ENCODE measurements at regions not wholly inside any gene's neighbourhood (a gene's known extent, or its start where the extent isn't known, plus 50 kb on each side); places are given as distances from the start of the nearest gene placed in this dataset.
A peak's percentile ranks its signal among the peaks of the same experiment; 100 is the strongest.

DNA sequence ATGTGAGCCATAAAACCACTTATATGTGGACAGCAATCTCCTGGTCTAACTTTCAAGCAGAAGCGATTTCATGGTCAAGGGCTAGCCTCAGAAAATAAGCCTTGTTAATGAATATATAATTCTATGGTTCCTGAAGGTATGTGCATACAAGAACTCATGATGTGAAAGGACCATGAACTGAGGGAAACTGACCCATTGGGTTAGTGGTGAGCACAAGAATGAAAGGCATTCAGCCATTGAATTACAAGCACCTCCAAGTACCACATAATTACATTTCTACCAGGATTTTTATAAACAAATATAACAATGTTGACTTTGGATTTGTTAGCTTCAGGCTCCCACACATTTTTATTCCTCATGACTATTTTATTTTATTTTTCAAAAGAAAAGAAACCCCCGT lies 459.0 kb downstream of the TLE4 start:
- Histone ChIP-seq H3K9me3 (ENCODE audit: control insufficient read depth in 2 of 2, insufficient read depth in 1 of 2, low read length in 1 of 2) (no peaks in the 10 kb centered on the region), H3K27me3 (ENCODE audit: control insufficient read depth in 2 of 2, insufficient read depth in 1 of 2, low read length in 1 of 2) (no peaks in the 10 kb centered on the region), H3K36me3 (ENCODE audit: control insufficient read depth in 2 of 2, insufficient read depth in 2 of 2, low read length in 1 of 2) (no peaks in the 10 kb centered on the region), H3K4me1 (ENCODE audit: control insufficient read depth in 2 of 2, insufficient read depth in 2 of 2, low read length in 2 of 2) (no peaks in the 10 kb centered on the region), H3K4me3 (ENCODE audit: low read length in 2 of 2) (no peak overlapping the region), H3K27ac (ENCODE audit: low read depth in 1 of 2, low read length in 1 of 2) (no peak overlapping the region)
- no peak for DNase-seq (ENCODE audit: low read depth in 6 of 9, low spot score in 9 of 9)
- 98% methylated on average over 2 of the region's 2 CpGs for WGBS

DNA sequence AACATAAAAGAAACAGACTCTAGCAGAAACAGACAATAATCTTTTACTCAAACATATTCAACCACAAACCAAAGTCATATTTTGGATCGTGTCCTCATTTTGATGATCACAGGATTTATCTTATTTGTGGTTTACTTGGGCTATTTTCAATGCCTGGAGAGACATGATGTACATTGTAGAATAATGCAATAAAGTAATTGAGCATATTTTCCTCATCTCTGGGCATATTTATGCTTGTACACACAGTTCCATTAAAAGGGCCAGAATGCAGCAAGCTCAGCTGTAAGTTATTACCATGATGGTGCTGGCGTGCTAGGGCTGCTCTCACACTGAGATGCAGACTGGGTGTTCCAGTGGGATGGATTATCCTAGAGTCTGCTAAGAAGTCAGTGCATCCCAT lies 456.7 kb downstream of the TLE4 start:
- H3K4me3 ChIP-seq (ENCODE audit: low read length in 2 of 2), result no peak overlapping the region
- DNase-seq (ENCODE audit: low read depth in 6 of 9, low spot score in 9 of 9), result no peak
- 84% methylated on average over 2 of the region's 2 CpGs for WGBS
- H3K36me3 ChIP-seq (ENCODE audit: control insufficient read depth in 2 of 2, insufficient read depth in 2 of 2, low read length in 1 of 2), result no peaks in the 10 kb centered on the region
- H3K27me3 ChIP-seq (ENCODE audit: control insufficient read depth in 2 of 2, insufficient read depth in 1 of 2, low read length in 1 of 2), result no peaks in the 10 kb centered on the region
- no peak overlapping the region for H3K27ac ChIP-seq (ENCODE audit: low read depth in 1 of 2, low read length in 1 of 2)
- H3K9me3 ChIP-seq (ENCODE audit: control insufficient read depth in 2 of 2, insufficient read depth in 1 of 2, low read length in 1 of 2), result no peaks in the 10 kb centered on the region
- no peaks in the 10 kb centered on the region for H3K4me1 ChIP-seq (ENCODE audit: control insufficient read depth in 2 of 2, insufficient read depth in 2 of 2, low read length in 2 of 2)

DNA sequence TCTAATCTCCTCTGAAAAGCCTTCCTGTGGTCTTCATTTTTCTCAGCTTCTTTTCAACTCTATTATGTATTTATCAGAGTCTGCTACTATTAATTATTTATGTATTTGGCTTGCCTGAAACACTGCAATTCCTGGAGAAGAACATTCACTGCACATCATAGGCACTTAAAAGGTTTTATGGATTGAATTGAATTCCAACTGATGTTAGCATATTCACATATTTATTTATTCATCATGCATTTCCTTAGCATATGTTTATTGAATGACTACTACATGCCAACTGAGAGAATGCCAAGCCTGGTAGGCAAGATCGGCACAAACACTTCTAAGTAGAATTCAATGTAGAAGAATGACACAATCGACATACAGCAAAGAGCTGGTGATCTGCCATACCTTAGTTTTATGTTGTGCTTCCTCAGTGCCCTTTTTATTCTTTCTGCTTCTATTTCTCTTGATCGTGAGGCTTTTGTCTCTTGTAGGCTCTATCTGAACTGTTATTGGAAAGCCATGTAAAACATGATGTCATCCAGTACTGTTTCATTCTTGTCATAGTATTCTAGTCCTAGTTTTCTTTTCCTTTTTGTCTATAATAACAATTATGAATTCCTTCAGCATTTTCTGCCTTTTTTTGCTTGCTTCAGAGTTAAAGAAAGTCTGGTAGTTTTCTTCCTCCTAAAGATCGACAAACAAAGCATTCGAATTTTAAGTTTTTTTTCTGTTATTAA lies 454.2 kb downstream of the TLE4 start:
- Histone ChIP-seq H3K36me3 (ENCODE audit: control insufficient read depth in 2 of 2, insufficient read depth in 2 of 2, low read length in 1 of 2) (no peaks in the 10 kb centered on the region), H3K27me3 (ENCODE audit: control insufficient read depth in 2 of 2, insufficient read depth in 1 of 2, low read length in 1 of 2) (no peaks in the 10 kb centered on the region), H3K4me1 (ENCODE audit: control insufficient read depth in 2 of 2, insufficient read depth in 2 of 2, low read length in 2 of 2) (no peaks in the 10 kb centered on the region), H3K27ac (ENCODE audit: low read depth in 1 of 2, low read length in 1 of 2) (no peak overlapping the region), H3K4me3 (ENCODE audit: low read length in 2 of 2) (no peak overlapping the region), H3K9me3 (ENCODE audit: control insufficient read depth in 2 of 2, insufficient read depth in 1 of 2, low read length in 1 of 2) (no peaks in the 10 kb centered on the region)
- DNase-seq (ENCODE audit: low read depth in 6 of 9, low spot score in 9 of 9), result no peak
- 97% methylated on average over 5 of the region's 5 CpGs for WGBS

DNA sequence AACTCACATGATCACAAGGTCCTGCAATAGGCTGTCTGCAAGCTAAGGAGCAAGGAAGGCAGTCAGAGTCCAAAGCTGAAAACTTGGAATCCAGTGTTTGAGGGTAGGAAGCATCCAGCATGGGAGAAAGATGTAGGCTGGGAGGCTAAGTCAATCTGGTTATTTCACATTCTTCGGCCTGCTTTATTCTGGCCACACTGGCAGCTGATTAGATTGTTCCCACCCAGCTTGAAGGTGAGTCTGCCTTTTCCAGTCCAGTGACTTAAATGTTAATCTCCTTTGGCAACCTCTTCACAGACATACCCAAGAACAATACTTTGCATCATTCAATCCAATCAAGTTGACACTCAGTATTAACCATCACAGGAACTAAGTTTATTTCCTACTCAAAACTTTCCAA lies 453.4 kb downstream of the TLE4 start:
- Histone ChIP-seq H3K4me3 (ENCODE audit: low read length in 2 of 2) (no peak overlapping the region), H3K36me3 (ENCODE audit: control insufficient read depth in 2 of 2, insufficient read depth in 2 of 2, low read length in 1 of 2) (no peaks in the 10 kb centered on the region), H3K27ac (ENCODE audit: low read depth in 1 of 2, low read length in 1 of 2) (no peak overlapping the region), H3K27me3 (ENCODE audit: control insufficient read depth in 2 of 2, insufficient read depth in 1 of 2, low read length in 1 of 2) (no peaks in the 10 kb centered on the region), H3K4me1 (ENCODE audit: control insufficient read depth in 2 of 2, insufficient read depth in 2 of 2, low read length in 2 of 2) (no peaks in the 10 kb centered on the region), H3K9me3 (ENCODE audit: control insufficient read depth in 2 of 2, insufficient read depth in 1 of 2, low read length in 1 of 2) (no peaks in the 10 kb centered on the region)
- DNase-seq (ENCODE audit: low read depth in 6 of 9, low spot score in 9 of 9), result no peak
- 95% methylated on average over 1 of the region's 1 CpG for WGBS

DNA sequence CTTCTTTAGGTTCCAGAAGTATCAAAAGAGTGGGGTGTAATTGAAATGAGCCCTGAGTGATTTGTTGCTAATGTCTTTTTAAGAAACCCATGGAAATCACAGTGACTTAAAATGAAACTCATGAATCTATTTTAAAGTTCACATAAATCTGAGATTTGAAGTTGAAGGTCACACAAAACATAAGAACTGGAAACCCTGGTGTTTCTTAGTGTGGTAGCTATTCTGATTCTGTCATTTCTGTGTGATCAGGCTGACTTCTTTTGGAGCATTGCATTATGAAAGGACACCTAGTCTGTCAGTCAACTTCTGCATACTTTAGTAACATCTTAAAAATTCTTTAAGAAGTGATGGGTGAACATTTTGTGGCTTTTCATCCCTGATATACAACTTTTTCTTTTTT lies 448.8 kb downstream of the TLE4 start:
- H3K4me1 ChIP-seq (ENCODE audit: control insufficient read depth in 2 of 2, insufficient read depth in 2 of 2, low read length in 2 of 2), result no peaks in the 10 kb centered on the region
- no peak overlapping the region for H3K4me3 ChIP-seq (ENCODE audit: low read length in 2 of 2)
- no peak overlapping the region for H3K27ac ChIP-seq (ENCODE audit: low read depth in 1 of 2, low read length in 1 of 2)
- H3K9me3 ChIP-seq (ENCODE audit: control insufficient read depth in 2 of 2, insufficient read depth in 1 of 2, low read length in 1 of 2), result no peaks in the 10 kb centered on the region
- H3K36me3 ChIP-seq (ENCODE audit: control insufficient read depth in 2 of 2, insufficient read depth in 2 of 2, low read length in 1 of 2), result no peaks in the 10 kb centered on the region
- DNase-seq (ENCODE audit: low read depth in 6 of 9, low spot score in 9 of 9), result no peak
- H3K27me3 ChIP-seq (ENCODE audit: control insufficient read depth in 2 of 2, insufficient read depth in 1 of 2, low read length in 1 of 2), result no peaks in the 10 kb centered on the region

DNA sequence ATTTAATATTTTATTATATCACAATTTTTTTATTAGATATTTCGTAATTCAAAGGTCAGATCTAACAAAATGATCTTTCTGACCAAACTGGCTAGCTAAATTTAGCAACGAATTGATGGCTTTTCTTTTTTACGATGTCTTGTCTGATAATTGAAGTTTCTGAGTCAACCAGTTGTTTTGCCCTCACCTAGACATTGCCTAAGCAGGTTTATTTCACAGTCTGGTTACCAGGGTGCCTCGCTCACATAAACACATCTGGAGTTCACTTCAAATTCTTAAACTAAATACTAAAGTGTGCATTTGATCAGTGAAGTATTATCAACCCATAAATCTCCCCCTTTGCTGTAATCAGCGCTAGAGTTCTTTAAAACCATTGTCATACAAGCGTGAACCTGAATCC lies 448.3 kb downstream of the TLE4 start:
- 90% methylated on average over 6 of the region's 6 CpGs for WGBS
- DNase-seq (ENCODE audit: low read depth in 6 of 9, low spot score in 9 of 9), result no peak
- H3K27me3 ChIP-seq (ENCODE audit: control insufficient read depth in 2 of 2, insufficient read depth in 1 of 2, low read length in 1 of 2), result no peaks in the 10 kb centered on the region

DNA sequence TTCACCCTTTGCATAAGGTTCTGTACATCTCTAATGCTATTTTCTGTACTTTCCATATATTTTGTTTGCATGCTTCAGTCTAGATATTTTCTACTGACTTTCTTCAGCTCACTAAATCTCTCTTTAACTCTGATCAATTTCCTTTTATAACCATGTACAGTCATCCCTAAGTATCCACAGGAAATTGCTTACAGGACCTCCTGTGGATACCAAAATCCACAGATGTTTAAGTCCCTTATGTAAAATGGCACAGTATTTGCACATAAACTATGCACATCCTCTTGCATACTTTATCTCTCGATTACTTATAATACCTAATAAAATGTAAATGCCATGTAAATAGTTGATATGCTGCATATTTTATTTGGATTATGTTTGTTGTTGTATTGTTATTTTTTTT lies 442.1 kb downstream of the TLE4 start:
- 100% methylated on average over 1 of the region's 1 CpG for WGBS
- Histone ChIP-seq H3K4me1 (ENCODE audit: control insufficient read depth in 2 of 2, insufficient read depth in 2 of 2, low read length in 2 of 2) (peaks cover 0 to 5% of the 10 kb centered on the region in 2 donors), H3K27ac (ENCODE audit: low read depth in 1 of 2, low read length in 1 of 2) (no peak overlapping the region), H3K9me3 (ENCODE audit: control insufficient read depth in 2 of 2, insufficient read depth in 1 of 2, low read length in 1 of 2) (no peaks in the 10 kb centered on the region), H3K36me3 (ENCODE audit: control insufficient read depth in 2 of 2, insufficient read depth in 2 of 2, low read length in 1 of 2) (no peaks in the 10 kb centered on the region), H3K4me3 (ENCODE audit: low read length in 2 of 2) (no peak overlapping the region), H3K27me3 (ENCODE audit: control insufficient read depth in 2 of 2, insufficient read depth in 1 of 2, low read length in 1 of 2) (no peaks in the 10 kb centered on the region)
- no peak for DNase-seq (ENCODE audit: low read depth in 6 of 9, low spot score in 9 of 9)

More for the DNA sequence above, 448.3 kb downstream of the TLE4 start:
- Histone ChIP-seq H3K4me3 (ENCODE audit: low read length in 2 of 2) (no peak overlapping the region), H3K36me3 (ENCODE audit: control insufficient read depth in 2 of 2, insufficient read depth in 2 of 2, low read length in 1 of 2) (no peaks in the 10 kb centered on the region), H3K4me1 (ENCODE audit: control insufficient read depth in 2 of 2, insufficient read depth in 2 of 2, low read length in 2 of 2) (no peaks in the 10 kb centered on the region), H3K9me3 (ENCODE audit: control insufficient read depth in 2 of 2, insufficient read depth in 1 of 2, low read length in 1 of 2) (no peaks in the 10 kb centered on the region), H3K27ac (ENCODE audit: low read depth in 1 of 2, low read length in 1 of 2) (no peak overlapping the region)

DNA sequence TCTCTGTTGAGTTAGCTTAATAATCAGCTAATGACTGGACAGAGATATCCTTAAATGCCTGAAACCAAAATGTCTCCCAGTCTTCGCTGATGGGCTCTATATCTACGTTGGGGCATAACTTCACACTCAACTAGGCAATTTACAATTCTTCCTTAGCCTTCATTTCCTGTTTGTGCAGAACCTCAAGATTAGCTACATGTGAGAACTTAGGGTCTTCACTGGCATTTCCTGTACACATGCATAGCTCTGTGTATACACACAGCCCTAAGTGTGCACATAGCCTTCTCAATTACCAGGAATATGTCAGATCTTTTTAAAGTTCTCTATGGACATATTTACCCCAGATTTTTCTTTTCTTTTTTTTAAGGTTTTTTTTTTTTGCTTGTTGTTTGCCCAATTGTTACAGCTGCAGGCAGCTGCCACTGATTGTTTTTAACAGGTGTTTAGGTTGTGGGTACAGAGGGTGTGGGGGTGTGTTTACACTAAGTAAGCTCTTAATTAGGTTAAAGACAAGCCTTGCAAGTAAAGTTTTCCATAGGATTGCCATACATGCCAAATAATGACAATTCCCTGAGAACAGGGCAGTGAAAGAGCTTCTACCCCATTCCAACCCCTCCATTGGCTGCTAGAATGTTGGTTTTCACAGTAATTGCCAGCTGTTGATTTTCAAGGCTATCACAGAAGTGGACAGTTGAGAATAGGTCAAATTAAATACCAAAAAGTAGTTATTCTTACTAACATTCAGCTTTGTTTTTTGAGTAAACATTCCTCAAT lies 441.0 kb downstream of the TLE4 start:
- Histone ChIP-seq H3K27me3 (ENCODE audit: control insufficient read depth in 2 of 2, insufficient read depth in 1 of 2, low read length in 1 of 2) (no peaks in the 10 kb centered on the region), H3K4me3 (ENCODE audit: low read length in 2 of 2) (no peak overlapping the region), H3K9me3 (ENCODE audit: control insufficient read depth in 2 of 2, insufficient read depth in 1 of 2, low read length in 1 of 2) (no peaks in the 10 kb centered on the region), H3K36me3 (ENCODE audit: control insufficient read depth in 2 of 2, insufficient read depth in 2 of 2, low read length in 1 of 2) (no peaks in the 10 kb centered on the region), H3K4me1 (ENCODE audit: control insufficient read depth in 2 of 2, insufficient read depth in 2 of 2, low read length in 2 of 2) (peaks cover 0 to 5% of the 10 kb centered on the region in 2 donors), H3K27ac (ENCODE audit: low read depth in 1 of 2, low read length in 1 of 2) (peak overlapping the region in 1 of 2 donors; percentile 38)
- peak in 5 of 9 donors; percentile 7 to 41 (median 13) for DNase-seq (ENCODE audit: low read depth in 6 of 9, low spot score in 9 of 9)
- 86% methylated on average over 2 of the region's 2 CpGs for WGBS

DNA sequence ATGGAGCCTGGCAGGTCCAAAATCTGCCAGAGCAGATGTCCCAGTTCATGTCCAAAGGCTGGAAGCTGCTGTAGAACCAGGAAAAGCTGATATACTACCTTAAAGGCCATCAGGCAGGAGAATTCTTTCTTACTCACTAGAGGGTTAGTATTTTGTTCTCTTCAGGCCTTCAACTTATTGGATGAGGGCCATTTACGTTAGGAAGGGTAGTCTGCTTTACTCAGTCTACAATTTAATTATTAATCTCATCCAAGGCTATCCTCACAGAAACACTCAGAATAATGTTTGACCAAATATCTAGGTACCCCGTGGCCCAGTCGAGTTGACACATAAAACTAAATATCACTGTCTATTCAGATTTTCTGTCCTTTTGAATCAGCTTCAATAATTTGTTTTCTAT lies 437.4 kb downstream of the TLE4 start:
- H3K4me3 ChIP-seq (ENCODE audit: low read length in 2 of 2), result no peak overlapping the region
- peaks cover 0 to 5% of the 10 kb centered on the region in 2 donors for H3K4me1 ChIP-seq (ENCODE audit: control insufficient read depth in 2 of 2, insufficient read depth in 2 of 2, low read length in 2 of 2)
- no peaks in the 10 kb centered on the region for H3K27me3 ChIP-seq (ENCODE audit: control insufficient read depth in 2 of 2, insufficient read depth in 1 of 2, low read length in 1 of 2)
- H3K27ac ChIP-seq (ENCODE audit: low read depth in 1 of 2, low read length in 1 of 2), result no peak overlapping the region
- H3K36me3 ChIP-seq (ENCODE audit: control insufficient read depth in 2 of 2, insufficient read depth in 2 of 2, low read length in 1 of 2), result no peaks in the 10 kb centered on the region
- no peaks in the 10 kb centered on the region for H3K9me3 ChIP-seq (ENCODE audit: control insufficient read depth in 2 of 2, insufficient read depth in 1 of 2, low read length in 1 of 2)
- no peak for DNase-seq (ENCODE audit: low read depth in 6 of 9, low spot score in 9 of 9)
- WGBS, result 97% methylated on average over 3 of the region's 3 CpGs
